Astrocyte of the cerebellum (primary cell): ENCODE measurements at regions not wholly inside any gene's neighbourhood (a gene's known extent, or its start where the extent isn't known, plus 50 kb on each side); places are given as distances from the start of the nearest gene placed in this dataset.

Experiments used
- DNase-seq: peaks from one replicate; pipeline ENCODE4 v3.0.0-alpha.2; 2011; ENCODE audit warnings: low read depth
- H3K4me3 ChIP-seq: 2 replicates; pipeline ENCODE4 v1.5.1; 2011; ENCODE audit warnings: mild to moderate bottlenecking, low read depth, low read length, moderate library complexity
- CTCF ChIP-seq: IDR thresholded peaks from 2 replicates; pipeline ENCODE4 v1.5.1; 2012; ENCODE audit warnings: low read length, low read depth, moderate library complexity, mild to moderate bottlenecking; ENCODE audit errors: missing control alignments
- in situ Hi-C: cut with HindIII; loops from 2 replicates; pipeline ENCODE4 v1.10.0; 2017; ENCODE audit warnings: low sequenced_read_pairs

- in situ Hi-C loops, result no loop called here
- no peak for TF ChIP-seq CTCF
- no peak for DNase-seq
- H3K4me3 ChIP-seq, result no peak overlapping the region
Observed at GRCh38 chr9:81459591-81459990, 229.8 kb downstream of the TLE1 start.

- TF ChIP-seq CTCF, result no peak
- in situ Hi-C loops, result no loop called here
- no peak overlapping the region for H3K4me3 ChIP-seq
- DNase-seq, result peak; percentile 74
Observed at GRCh38 chr9:81456431-81457006, 232.8 kb downstream of the TLE1 start.

GRCh38 chr9:81455462-81456219, 233.7 kb downstream of the TLE1 start:
- in situ Hi-C loops, result no loop called here
- DNase-seq, result peak; percentile 6
- no peak for TF ChIP-seq CTCF
- H3K4me3 ChIP-seq, result no peak overlapping the region

DNA sequence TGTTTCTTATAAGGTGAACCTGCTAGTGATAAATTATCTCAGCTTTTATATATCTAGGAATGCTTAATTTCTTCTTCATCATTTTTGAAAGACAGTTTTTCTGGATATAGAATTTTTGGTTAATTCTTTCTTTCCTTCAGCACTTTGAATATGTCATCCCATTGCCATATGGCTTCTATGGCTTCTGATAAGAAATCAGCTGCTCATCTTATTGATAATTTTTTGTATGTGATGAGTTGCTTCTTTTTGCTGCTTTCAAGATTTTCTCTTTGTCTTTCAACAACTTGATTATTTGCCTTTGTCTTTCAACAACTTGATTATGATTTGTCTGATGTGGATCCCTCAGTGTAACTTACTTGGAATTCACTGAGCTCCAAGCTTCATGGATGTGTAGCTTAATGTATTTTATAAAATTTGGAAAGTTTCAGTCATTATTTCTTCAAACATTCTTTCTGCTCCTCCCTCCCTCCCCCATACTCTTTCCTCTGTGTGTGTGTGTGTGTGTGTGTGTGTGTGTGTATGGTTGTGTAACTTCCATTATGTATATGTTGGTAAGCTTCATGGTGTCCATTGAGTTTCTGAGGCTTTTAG, 243.9 kb downstream of the TLE1 start:
- no peak for TF ChIP-seq CTCF
- in situ Hi-C loops, result no loop called here
- no peak overlapping the region for H3K4me3 ChIP-seq
- no peak for DNase-seq

DNA sequence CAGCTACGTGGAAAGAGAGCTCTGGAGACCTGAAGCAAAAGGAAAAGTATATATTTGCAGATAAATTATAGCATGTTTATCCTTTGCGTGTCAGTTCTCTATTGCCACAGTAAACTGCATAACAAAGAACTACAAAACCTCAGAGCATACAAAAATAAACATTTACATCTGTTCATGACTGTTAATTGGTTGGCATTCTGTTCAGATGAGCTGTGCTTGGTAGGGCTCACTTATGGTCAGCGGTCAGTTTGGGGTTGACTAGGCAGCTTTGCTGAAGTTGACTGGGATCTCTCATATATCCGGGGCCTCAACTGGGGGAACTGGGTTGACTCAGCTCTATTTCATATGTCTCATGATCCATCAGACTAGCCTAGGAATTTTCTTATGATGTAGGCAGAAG, 257.7 kb downstream of the TLE1 start:
- in situ Hi-C loops, result no loop called here
- peak; percentile 67 for DNase-seq
- H3K4me3 ChIP-seq, result no peak overlapping the region
- no peak for TF ChIP-seq CTCF

- H3K4me3 ChIP-seq, result no peak overlapping the region
- no peak for TF ChIP-seq CTCF
- in situ Hi-C loops, result no loop called here
- DNase-seq, result no peak
Observed at GRCh38 chr9:81430727-81431126, 258.6 kb downstream of the TLE1 start.
